Ureter (tissue), 1 donor: ENCODE measurements at regions not wholly inside any gene's neighbourhood (a gene's known extent, or its start where the extent isn't known, plus 50 kb on each side); places are given as distances from the start of the nearest gene placed in this dataset.

Experiments used
- DNase-seq: peaks from one replicate; pipeline ENCODE4 v3.0.0-alpha.2; 2020; ENCODE audit warnings: low spot score
- donor health status: DM: yes; HTN: yes; CAD: no.

- DNase-seq, result no peak
Measured at GRCh38 chr2:215691346-215691745, 255.5 kb upstream of the FN1 start.

DNA sequence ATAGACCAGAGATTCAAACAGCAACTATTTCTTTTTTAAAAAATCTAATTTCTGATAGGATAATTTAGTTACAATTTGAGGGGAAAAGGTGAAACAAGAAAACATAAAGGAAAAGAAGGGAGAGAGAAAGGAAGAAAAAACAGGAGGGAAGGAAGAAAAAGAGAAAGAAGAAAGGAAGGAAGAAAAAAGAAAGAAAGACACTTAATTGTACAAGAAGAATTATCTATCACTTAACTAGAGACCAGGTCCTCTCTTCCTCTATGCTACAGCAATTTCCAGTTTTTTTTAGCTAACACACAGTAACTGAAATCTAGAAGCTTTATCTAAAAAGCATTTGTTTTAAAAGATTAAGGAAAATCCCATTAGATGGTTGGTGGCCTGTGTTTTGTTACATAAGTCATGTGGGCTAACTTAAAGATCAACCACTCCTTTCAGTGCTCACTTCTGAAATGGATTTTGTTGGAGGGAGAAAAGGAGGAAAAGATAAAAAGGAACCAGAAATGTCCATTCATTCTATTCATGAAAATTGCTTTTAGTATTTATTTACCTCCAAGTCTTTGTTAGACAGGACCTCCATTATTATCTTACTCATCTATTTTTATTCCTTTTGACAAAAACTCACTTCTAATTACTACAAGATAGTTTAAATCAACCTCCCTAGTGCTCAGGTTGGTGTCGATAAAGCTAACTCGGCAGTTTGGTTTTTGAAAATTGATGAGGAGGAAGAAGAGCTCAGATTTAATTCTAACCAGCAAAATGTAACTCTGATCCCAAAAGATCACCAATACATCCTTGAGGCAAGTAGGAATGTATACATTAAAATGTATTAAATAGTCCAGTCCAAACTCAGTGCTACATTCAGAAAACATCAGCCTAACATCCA is 251.5 kb upstream of the FN1 start:
- no peak for DNase-seq

- DNase-seq, result no peak
Measured at GRCh38 chr2:215685238-215685990, 249.5 kb upstream of the FN1 start.

- DNase-seq, result no peak
Measured at GRCh38 chr2:215684448-215685237, 248.8 kb upstream of the FN1 start.

DNA sequence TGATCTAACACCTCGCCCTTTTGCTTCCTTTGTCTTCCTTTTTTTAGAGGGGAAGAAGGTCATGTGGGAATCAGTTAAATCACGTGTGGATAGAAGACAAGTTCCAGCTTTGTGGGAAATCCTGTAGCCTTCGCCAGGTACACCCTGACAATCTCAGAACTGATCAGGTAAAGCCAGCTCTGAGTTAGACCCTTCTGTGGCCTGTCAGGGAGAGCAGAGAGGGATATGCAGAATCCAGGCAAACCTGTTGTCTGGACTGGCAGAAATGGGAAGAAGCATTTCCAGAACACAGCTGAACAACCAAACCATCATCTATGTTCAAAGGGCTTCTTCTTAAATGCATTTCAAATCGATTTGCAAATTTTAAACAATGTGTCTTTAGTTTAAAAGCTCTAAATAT is 247.4 kb upstream of the FN1 start:
- DNase-seq, result no peak

GRCh38 chr2:215681799-215682596 is 246.1 kb upstream of the FN1 start:
- DNase-seq, result no peak

DNA sequence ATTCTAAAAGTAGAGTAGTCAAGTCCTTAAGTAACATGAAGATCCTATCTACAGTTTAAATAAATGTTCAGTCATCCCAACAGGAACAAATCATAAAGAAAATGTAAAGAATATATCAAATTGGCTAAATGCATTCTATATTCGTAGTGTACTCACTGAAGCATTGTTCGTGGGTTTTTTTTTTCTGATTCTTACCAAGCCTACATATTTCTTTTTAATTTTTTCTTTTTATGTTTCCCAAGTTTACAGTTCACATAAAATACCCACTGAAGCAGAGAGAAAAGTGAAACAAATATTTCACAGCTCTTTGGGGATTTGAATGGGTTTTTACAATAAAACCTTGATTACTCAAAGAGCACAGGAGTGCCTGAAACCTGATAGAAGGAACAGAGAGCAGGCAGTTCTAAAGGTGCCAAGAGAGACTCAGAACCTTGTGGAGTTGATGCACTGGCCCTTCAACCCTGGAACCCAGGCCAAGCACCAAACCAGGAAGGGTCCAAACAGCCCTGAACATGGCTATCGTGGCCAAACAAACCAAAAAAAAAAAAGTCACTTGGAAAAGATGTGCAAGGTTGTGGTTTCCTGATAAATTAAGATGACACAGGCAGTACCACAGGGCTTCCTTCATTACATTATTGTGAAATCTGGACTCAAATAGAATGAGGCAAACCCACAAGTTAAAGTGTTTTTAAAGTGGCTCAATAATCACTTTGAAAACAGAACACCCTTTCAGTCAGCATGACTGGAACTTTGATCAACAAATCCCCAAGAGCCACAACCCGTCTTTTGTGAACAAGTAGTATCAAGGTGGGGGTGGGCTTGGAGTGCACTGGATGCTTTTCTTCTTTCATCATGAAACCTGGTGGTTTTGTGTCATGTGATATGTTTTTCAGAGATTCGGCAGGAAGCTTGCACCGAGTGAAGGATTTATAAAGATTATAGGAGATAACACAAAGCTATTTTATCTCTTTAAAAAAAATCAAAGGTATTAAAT is 245.0 kb upstream of the FN1 start:
- no peak for DNase-seq

- DNase-seq, result no peak
Measured at GRCh38 chr2:215678094-215678493, 242.2 kb upstream of the FN1 start.

GRCh38 chr2:215677481-215677880 is 241.6 kb upstream of the FN1 start:
- DNase-seq, result no peak

DNA sequence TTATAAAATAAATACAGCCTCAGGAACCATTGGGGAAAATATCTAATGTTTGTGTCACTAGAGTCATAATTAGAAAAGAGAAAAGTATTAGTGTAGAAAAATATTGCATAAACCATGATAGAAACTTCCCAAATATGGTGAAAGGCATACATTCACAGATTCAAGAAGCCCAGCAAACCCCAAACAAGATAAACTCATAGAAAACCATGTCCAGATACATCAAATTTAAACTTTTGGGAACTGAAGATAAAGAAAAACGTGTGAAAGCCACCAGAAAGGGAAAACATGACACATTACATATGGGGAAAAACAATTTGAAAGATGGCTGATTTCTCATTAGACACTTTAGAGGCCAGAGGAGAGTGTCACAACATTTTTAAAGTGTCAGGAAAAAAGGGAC is 236.5 kb upstream of the FN1 start:
- DNase-seq, result no peak

- no peak for DNase-seq
Measured at GRCh38 chr2:215671691-215672090, 235.8 kb upstream of the FN1 start.

DNA sequence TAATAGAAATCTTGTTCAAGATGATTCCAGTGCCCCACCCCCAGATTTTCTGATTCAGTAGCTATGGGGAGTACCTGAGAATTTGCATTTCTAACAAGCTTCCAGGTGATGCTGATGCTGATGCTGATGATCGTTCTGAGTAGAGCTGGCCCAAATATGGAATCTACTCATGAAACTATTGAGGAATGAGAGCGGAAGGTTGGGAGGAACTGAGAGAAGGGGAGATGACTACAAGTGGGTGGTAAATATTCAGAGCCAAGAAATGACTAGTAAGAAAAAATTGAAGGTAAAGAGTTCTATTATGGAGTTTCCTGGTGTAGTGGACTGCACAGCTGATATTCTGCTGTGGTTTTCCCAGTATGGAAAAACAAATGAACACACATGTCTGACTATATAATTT is 235.4 kb upstream of the FN1 start:
- no peak for DNase-seq

DNA sequence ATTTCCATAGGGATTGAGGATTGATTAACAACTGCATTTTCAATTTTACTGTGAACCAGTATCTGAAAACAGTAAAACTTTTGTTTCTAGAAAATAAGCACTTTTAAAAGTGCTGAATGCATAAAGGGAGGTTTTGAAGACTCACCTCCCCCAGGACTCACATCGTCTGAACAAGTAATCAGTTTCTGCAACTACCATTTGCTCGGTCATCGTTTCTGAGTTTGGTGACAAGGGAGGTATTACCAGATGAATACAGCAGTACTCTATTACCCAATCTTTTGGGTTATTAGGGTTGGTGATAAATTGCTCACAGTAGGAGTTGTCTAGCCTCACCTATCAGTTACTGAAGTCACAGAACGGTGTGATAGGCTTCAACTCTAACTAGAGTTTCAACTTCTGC is 234.5 kb upstream of the FN1 start:
- DNase-seq, result no peak

GRCh38 chr2:215668378-215668775 is 232.5 kb upstream of the FN1 start:
- DNase-seq, result no peak

- DNase-seq, result no peak
Measured at GRCh38 chr2:215667585-215668377, 231.9 kb upstream of the FN1 start.

- DNase-seq, result no peak
Measured at GRCh38 chr2:215664847-215665525, 229.1 kb upstream of the FN1 start.

GRCh38 chr2:215662715-215663114 is 226.8 kb upstream of the FN1 start:
- no peak for DNase-seq

DNA sequence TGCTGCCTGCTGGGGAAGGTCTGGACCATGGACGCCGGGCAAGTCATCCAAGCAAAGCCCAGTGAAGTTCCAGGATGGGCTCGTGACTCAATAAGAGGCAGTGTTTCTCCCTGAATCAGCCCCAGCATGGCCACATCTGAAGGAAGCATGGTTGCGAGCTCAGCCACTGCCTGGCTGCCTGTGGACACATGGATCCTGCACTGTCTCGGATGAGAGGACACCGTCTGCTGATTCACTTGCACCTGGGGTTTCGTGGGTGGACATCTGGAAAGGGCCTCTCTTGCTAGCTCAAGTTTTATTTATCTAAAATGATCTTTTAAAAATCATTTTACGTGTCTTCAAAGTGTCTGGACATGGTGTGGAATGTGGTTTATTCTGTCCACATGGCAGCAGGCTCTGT is 224.8 kb upstream of the FN1 start:
- DNase-seq, result no peak

- no peak for DNase-seq
Measured at GRCh38 chr2:215659650-215660049, 223.8 kb upstream of the FN1 start.
